GM06990 (cell line): ENCODE measurements at regions not wholly inside any gene's neighbourhood (a gene's known extent, or its start where the extent isn't known, plus 50 kb on each side); places are given as distances from the start of the nearest gene placed in this dataset.

Source experiments
- DNase-seq: peaks from one replicate; pipeline ENCODE4 v3.0.0-alpha.2; 2011; ENCODE audit not compliant: insufficient read length; ENCODE audit errors: extremely low read depth
- H3K27me3 ChIP-seq: replicated peaks from 2 replicates; pipeline ENCODE4 v1.6.0; 2011; ENCODE audit warnings: low read length; ENCODE audit not compliant: control insufficient read depth, insufficient read depth
- H3K36me3 ChIP-seq: 2 replicates; pipeline ENCODE4 v1.5.1; 2011; ENCODE audit warnings: low read length; ENCODE audit not compliant: control insufficient read depth, insufficient read depth
- H3K4me3 ChIP-seq: replicated peaks from 2 replicates; pipeline ENCODE4 v1.5.1; 2011; ENCODE audit warnings: low read depth, mild to moderate bottlenecking, control low read depth, low read length
- TF ChIP-seq, protein P1 (sequence below): IDR thresholded peaks from 2 replicates; pipeline ENCODE4 v1.5.1; 2011; ENCODE audit warnings: low read length, control low read depth, mild to moderate bottlenecking, inconsistent platforms; ENCODE audit not compliant: insufficient read depth, poor library complexity, severe bottlenecking

DNA sequence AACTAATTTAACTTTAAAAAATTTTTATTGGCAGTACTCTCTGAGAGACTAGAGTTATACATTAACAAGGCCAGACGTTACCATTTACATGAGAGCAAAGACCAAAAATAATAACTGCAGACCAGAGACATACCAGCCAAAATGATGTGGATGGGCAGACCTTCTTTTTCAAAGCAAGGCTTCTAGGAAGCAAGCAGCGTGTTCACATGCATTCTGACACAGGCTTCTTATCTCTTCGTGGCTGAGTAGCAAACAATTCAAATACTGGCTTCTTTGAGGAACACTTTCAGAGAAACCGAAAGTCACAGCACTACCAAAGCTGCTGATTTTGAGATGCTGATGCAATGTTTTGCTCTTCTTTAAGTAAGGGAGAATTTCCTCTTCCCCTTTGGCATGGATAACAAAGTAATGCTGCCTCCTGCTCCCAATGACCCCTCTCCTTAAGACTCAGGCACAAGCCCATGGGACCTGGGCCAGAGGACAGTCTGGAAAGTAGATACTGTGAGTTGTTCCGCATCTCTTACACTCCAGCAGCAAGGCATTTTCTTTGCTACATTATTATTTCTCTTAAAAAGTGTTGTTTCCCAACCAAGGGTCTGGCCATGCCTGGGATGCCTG, 181.9 kb downstream of the MREG start:
- DNase-seq = no peak
- H3K27me3 ChIP-seq = no peaks in the 10 kb centered on the region
- no peak overlapping the region for H3K4me3 ChIP-seq
- H3K36me3 ChIP-seq = no peaks in the 10 kb centered on the region
- TF ChIP-seq, protein P1, sequence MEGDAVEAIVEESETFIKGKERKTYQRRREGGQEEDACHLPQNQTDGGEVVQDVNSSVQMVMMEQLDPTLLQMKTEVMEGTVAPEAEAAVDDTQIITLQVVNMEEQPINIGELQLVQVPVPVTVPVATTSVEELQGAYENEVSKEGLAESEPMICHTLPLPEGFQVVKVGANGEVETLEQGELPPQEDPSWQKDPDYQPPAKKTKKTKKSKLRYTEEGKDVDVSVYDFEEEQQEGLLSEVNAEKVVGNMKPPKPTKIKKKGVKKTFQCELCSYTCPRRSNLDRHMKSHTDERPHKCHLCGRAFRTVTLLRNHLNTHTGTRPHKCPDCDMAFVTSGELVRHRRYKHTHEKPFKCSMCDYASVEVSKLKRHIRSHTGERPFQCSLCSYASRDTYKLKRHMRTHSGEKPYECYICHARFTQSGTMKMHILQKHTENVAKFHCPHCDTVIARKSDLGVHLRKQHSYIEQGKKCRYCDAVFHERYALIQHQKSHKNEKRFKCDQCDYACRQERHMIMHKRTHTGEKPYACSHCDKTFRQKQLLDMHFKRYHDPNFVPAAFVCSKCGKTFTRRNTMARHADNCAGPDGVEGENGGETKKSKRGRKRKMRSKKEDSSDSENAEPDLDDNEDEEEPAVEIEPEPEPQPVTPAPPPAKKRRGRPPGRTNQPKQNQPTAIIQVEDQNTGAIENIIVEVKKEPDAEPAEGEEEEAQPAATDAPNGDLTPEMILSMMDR = no peak

DNA sequence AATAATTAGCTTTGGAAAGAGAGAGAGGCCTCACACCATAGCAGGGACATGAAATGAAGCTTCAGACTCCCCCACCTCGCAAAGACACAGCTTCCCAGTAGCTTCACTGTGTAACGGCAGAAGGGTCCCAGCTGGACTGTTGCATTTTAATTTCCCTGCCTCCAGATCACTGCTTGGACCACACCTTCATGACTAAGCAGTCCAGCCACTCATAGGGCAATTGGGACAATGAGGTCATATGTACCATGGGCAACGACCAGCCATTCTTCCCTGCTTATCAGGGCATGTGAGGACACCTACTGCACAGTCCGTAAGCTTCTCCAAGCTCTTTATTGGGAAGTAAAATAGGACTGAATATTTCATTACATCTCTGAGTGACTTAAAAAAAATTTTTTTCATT, 183.0 kb downstream of the MREG start:
- no peaks in the 10 kb centered on the region for H3K36me3 ChIP-seq
- no peaks in the 10 kb centered on the region for H3K27me3 ChIP-seq
- TF ChIP-seq, protein P1 = no peak
- no peak overlapping the region for H3K4me3 ChIP-seq
- no peak for DNase-seq

DNA sequence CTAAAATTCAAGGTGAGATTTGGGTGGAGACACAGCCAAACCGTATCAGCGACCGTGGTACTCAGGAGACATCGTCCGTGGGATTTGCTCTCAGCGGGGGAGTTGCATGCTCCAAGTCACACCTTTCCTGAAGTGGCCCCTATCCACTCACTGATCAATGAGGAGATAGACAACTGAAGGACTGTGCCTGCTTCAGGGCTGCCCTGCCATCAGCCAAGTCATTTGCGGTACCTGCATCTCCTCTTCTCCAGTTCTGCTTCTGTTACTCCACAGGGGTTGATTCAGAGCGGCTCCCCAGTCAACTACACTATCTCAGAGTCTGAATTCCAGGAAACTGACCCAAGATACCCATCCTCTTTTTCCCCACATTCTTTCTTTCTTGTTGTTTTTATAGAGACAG, 184.1 kb downstream of the MREG start:
- TF ChIP-seq, protein P1 = no peak
- DNase-seq = no peak
- no peak overlapping the region for H3K4me3 ChIP-seq
- H3K36me3 ChIP-seq = no peaks in the 10 kb centered on the region
- no peaks in the 10 kb centered on the region for H3K27me3 ChIP-seq

DNA sequence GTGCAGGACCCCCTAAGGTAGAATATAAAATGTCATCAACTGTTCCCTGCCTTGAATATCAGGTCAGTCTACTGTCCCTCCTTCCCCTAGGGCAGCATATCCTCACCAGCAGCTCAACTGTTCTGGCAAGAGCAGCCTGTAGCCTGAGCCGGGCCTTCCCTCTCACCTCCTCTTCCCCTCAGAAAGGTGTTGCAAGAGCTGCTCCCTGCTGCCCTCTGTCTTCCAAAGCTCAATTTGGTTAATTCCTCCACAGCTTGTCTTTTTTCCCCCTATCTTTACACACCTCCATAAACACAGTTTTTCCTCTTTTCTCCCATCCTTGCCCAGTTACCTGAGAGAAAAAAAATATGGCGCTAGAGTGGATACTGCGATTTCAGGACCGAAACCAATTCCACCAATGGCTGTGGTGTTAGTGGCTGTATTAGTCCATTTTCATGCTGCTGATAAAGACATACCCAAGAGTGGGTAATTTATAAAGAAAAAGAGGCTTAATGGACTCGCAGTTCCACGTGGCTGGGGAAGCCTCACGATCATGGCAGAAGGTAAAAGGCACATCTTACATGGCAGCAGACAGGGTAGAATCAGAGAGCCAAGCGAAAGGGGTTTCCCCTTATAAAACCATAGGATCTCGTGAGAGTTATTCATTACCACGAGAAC, 184.7 kb downstream of the MREG start:
- Histone ChIP-seq H3K27me3 (no peaks in the 10 kb centered on the region), H3K36me3 (no peaks in the 10 kb centered on the region), H3K4me3 (no peak overlapping the region)
- TF ChIP-seq, protein P1 = peak; percentile 78
- no peak for DNase-seq

DNA sequence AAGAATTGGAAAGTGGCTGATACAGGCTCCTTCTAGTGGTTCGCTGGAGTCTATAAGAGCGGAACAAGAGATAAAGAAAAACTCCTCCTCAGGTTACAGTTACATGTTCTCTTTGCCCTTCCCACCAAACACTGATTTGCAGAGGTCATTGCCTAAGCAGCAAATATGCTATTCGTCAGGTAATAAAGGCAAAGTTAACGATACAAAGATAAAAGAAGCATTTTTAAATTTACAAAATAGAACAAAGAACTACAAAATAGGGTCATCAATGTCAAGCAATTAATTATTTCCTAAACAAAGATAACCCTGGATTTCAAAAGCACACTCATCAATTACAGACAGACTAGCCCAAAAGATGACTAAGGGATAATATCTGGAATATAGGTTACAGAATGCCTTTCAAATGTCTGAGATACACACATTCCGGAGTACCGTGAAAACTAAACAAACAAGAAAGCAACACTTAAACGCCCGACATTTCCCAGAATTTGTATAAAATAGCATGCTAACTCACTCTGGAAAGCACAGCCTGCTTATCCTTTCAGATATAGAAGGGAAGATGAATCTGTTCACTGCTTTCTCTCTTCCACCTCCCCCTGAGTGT, 186.4 kb downstream of the MREG start:
- Histone ChIP-seq H3K27me3 (no peaks in the 10 kb centered on the region), H3K36me3 (no peaks in the 10 kb centered on the region), H3K4me3 (no peak overlapping the region)
- DNase-seq = no peak
- TF ChIP-seq, protein P1 = no peak
